HK-2 (cell line): ENCODE measurements at regions not wholly inside any gene's neighbourhood (a gene's known extent, or its start where the extent isn't known, plus 50 kb on each side); places are given as distances from the start of the nearest gene placed in this dataset.
"Not testable (repeated sequence)": the region's sequence is repeated elsewhere in the genome, so short reads cannot be mapped to it uniquely, and the experiment has no call there.

ENCODE experiments used
- DNase-seq: peaks from one replicate; pipeline ENCODE4 v3.0.0-alpha.2; 2018; ENCODE audit not compliant: unreplicated experiment

- DNase-seq, result no peak
Measured at GRCh38 chr6:74638412-74638811, 567.4 kb downstream of the COL12A1 start.

GRCh38 chr6:74632196-74632875 is 573.5 kb downstream of the COL12A1 start:
- no peak for DNase-seq

DNA sequence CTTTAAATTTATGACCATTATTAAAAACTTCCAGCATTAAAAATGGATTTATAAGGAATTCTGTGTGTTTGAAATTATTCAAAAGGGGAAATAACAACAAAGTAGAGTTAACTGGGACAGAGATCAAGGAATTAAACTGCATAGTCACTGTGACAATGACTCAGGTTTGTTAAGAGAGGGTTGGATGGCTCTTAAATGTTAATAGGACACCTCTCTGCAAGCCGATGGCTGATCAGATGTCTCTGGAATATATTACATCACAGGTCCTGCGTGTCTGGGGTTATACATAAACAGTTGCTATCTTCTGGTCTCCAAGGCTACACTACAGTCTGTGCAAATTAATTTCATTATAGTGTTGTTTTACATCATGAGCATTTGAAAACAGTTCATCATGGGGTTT is 574.3 kb downstream of the COL12A1 start:
- no peak for DNase-seq

DNA sequence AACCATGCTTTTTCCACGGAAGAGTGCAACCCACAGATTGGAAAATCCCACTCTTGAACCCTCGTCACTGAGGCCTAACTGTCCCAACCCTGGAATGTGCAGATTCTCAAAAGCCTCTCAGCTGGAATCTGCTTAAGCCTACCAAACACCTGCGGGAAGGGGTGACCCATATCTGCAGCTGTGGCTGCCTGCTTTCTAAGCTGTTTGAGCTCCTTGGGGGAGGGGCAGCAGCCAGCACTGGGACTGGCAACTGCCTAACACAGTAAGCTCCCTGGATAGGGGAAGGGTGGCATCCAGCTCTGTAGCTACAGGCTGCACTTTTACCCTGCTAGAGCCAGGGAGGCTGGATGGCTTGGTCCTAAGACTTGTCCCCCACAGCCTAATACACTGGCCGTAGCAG is 579.6 kb downstream of the COL12A1 start:
- no peak for DNase-seq

GRCh38 chr6:74623027-74623426 is 582.8 kb downstream of the COL12A1 start:
- no peak for DNase-seq

- no peak for DNase-seq
Measured at GRCh38 chr6:74611220-74611619, 594.6 kb downstream of the COL12A1 start.

DNA sequence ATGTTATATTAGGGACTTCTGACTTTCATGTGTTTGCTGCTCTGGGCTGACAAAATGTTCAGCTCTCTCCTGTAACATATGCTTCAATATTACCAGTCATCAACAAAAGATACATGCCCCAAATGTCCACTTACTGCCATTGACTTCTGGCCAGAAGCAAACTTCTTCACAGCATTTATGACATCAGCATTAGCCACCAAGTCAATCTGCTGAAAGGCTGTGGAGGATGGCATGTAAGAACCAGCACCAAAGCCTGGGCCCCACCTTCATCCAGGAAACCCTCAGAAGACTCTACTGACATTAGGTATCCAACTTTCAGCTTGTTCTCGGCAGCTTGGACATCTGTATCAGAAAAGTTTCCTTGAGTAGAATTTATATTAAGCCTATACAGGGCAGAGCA is 595.5 kb downstream of the COL12A1 start:
- DNase-seq, result no peak

DNA sequence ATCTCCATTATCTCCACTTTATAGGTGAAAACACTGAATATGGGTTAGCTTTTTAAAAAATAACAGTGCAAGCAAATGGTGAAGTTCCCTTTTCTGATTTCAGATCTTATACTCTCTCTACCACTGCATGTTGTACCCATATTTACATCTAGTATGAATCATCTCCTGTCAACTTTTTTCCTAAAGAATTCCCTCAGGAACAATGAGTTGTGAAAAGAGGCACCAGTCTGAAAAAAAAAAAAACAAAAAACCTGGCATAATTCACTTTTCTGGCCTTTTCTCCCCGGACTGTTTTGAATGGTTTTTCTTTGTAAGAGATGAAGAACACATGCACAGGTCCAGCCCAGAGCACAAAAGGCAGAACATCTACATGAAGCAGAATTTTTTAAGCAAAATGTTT is 596.0 kb downstream of the COL12A1 start:
- no peak for DNase-seq

DNA sequence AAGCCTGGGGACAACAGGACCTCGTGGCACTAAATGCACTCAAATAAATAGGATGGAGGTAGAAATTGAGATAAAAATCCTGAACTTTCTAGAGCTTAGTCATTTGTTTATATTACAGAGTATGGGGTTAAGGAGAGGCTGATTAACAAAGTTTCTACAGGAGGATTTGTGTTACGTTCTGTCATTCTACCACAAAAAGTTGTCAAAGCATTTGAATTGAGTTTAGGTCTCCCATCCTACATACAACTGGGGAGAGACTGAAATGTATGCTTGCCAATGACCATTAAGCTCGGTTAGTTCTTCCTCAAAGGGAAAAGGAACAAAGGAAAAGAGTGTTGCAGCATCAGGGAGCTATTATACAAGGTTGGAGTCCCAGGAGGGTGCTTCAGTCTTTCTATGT is 597.9 kb downstream of the COL12A1 start:
- no peak for DNase-seq

- DNase-seq, result no peak
Measured at GRCh38 chr6:74607468-74607867, 598.4 kb downstream of the COL12A1 start.

- no peak for DNase-seq
Measured at GRCh38 chr6:74606582-74607071, 599.2 kb downstream of the COL12A1 start.

- DNase-seq, result no peak
Measured at GRCh38 chr6:74605922-74606581, 599.8 kb downstream of the COL12A1 start.

DNA sequence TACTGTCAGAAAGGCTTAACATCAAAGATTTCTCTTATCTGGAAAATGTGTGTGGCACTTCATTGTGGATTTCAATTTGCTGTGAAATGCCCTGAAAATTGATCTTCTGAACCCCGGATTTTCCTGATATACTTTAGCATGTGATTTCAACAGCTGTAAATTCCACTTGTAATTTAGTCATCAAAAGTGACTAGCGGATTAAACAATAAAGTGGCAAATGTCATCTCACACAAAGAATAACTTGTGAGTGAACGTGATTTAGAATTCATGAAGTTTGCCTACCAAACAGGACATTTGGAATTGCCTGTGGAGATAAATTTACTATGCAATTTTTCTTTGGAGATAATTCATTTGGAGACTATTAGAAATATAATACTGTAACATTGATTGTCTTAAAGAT is 601.6 kb downstream of the COL12A1 start:
- DNase-seq, result no peak

DNA sequence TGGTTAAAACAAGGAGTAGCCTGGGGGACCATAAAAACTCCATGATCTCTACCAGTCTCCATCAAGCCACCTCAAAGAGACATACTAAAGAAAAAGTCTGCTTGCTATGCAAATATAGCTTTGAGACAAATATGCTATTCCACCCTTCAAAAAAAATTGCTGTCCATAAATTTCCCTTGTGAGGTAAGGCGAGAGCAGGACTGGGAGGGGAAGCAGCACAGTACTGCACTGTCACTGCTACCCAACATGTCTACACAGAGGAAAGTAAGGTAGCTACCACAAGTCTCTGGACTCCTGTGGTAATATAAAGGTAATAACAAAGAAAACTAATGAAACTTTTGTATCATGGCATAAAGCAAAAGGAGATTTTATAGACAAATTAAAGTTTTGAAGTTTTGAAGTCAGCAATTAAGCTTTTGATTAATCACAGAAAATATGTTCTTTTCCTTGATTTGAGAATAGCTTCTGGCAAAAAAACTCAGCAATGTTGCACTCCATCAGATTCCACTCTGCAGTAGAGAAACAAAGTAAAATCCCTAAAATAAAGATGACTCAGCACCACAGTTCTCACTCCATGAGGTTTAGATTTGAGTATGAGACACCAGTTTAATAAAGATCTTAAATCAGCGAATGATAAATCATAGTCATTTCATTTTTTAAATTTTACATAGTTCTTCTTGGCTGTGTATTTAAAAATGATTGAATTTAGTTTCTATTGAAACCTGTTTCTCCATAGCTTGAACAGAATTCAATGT is 602.4 kb downstream of the COL12A1 start:
- DNase-seq, result no peak

DNA sequence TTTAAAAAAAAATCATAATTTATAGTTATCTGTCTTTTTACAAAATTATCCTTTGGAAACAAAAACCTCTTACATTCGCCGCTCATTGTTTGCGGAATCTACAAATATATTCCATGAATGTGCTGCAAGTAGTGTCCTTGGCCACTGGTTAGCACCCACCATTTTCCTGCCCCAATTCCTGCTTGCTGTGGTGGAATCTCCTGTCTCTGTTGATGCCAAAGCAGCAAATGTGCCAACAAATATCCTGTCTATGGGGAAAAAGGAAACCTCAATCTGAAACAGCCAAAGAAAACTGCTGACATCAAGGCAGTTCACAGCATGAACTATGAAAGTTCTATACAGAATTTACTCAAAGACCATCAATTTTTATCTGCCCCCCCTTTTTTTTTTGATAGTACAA is 603.6 kb downstream of the COL12A1 start:
- DNase-seq, result no peak

- no peak for DNase-seq
Measured at GRCh38 chr6:74598462-74599393, 607.1 kb downstream of the COL12A1 start.

DNA sequence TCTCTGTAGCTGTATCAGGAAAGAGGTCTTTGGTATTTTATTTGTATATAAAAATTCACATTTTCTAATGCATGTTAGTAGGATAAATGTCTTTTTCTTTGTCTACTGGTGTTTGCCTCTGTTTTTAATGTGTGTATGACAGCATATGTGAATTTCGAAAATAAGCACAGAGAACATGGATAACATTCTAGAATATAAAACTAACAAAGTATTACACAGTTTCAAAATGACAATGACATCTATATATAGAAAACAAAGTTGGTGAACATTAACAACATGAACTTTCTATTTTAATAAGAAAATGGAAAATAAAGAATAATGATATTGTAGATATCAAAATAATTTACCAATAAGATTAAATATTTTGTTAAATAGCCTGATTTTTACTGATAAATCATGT is 608.0 kb downstream of the COL12A1 start:
- no peak for DNase-seq

DNA sequence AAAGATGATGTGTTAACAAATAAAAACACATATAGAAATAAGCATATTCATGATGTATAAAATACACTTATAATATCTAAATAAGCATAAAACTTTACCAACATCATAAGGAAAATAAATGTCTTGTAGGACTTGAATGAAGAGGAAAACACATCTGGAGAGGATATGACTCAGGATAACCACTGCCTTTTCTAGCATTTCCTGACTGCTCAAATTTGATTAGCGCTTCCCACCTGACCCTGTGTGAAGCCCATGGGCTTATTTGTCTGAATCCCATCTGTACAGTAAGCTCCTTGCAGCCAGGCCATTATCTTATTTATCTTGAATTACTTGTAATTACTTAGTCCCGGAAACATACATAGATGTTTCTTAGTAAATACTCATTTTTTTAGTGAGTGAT is 608.6 kb downstream of the COL12A1 start:
- no peak for DNase-seq

- no peak for DNase-seq
Measured at GRCh38 chr6:74596588-74596987, 609.3 kb downstream of the COL12A1 start.

- not testable (repeated sequence) for DNase-seq
Measured at GRCh38 chr6:74594350-74594749, 611.5 kb downstream of the COL12A1 start.

DNA sequence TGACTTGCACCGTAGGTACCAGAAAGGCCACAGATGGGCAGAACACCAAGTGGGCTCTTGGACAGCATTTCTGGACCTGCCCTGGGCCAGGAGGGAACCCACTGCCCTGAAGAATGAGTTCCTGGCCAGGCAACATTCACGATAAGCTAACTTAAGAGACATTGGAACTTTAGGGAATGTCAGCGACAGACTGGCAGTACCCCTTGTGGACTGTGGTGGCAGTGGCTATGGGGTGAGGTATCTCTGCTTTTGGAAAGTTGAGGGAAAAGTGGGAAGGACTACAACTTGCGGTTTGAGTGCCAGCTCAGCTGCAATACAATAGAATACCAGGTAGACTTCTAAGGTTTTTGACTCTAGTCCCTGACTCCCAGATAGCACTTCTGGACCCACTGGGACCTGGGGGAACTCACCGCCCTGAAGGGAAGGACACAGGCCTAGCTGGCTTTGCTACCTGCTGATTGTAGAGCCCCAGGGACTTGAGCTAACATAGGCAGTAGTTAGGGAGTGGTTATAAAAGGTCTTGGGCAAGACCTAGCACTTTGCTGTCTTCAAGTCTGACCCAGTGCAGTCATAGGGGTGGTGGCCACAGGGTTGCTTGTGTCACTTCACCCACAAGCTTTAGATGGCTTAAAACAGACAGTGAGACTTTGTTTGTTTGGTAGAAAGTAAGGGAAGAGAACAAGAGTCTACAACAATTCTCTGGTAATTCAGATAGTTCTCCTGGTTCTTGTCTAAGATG is 617.6 kb downstream of the COL12A1 start:
- no peak for DNase-seq
